ENCODE measurements at regions not wholly inside any gene's neighbourhood (a gene's known extent, or its start where the extent isn't known, plus 50 kb on each side); places are given as distances from the start of the nearest gene placed in this dataset.

DNA sequence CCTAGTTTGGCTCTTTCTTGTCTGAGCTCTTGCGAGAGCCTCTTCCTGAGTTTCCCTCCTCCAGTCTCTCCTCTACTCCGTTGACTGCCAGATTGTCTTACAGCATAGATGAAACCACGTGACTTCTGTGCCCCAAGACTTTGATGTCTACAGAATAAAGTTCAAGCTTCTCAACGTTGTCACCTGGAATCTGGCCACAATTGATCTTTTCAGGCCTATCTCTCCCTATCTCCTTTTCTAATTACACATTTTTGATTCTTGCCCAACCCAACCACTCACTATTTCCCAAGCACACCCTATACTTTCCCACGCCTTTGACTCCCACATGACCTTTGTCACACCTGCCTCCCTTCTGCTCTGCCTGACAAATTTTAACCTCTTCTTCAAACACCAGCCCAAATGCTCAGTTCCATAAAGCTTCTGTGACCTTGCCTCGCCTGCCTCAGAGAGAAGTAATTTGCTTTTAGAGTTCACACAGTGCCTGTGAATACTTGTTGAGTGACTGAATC is 52.4 kb upstream of the PMFBP1 start:
- no peak overlapping the region for H3K4me3 ChIP-seq (ENCODE audit: low read depth, low read length)
- DNase-seq (ENCODE audit: low read depth) = no peak

DNA sequence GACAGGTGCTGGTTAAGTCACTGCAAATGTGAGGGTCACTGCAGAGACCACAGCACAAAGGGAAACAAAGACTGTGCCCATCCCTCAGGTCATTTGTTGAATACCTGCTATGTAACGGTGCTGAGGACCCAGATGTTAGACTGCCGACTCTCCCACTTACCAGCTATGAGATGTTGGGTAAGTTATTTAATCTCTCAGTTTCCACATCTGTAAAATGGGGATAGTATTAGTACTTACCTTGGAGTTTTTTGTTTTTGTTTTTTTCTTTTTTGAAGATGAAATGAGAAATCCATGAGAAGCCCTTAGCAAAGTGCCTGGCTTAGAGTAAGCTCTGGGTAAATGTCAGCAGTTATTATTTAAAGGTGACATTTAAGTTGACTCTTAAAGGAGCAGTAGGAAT is 50.5 kb upstream of the PMFBP1 start:
- H3K4me3 ChIP-seq (ENCODE audit: low read depth, low read length) = no peak overlapping the region
- TF ChIP-seq, protein P1, sequence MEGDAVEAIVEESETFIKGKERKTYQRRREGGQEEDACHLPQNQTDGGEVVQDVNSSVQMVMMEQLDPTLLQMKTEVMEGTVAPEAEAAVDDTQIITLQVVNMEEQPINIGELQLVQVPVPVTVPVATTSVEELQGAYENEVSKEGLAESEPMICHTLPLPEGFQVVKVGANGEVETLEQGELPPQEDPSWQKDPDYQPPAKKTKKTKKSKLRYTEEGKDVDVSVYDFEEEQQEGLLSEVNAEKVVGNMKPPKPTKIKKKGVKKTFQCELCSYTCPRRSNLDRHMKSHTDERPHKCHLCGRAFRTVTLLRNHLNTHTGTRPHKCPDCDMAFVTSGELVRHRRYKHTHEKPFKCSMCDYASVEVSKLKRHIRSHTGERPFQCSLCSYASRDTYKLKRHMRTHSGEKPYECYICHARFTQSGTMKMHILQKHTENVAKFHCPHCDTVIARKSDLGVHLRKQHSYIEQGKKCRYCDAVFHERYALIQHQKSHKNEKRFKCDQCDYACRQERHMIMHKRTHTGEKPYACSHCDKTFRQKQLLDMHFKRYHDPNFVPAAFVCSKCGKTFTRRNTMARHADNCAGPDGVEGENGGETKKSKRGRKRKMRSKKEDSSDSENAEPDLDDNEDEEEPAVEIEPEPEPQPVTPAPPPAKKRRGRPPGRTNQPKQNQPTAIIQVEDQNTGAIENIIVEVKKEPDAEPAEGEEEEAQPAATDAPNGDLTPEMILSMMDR (conservative IDR thresholded peaks at IDR 0.05; ENCODE audit: low read depth, low read length) = no peak
- DNase-seq (ENCODE audit: low read depth) = no peak

More for the DNA sequence above, 52.4 kb upstream of the PMFBP1 start:
- TF ChIP-seq, protein P1 (conservative IDR thresholded peaks at IDR 0.05; ENCODE audit: low read depth, low read length) = no peak

Measured in epithelial cell of proximal tubule (primary cell).